AG04450 (cell line): ENCODE measurements at regions not wholly inside any gene's neighbourhood (a gene's known extent, or its start where the extent isn't known, plus 50 kb on each side); places are given as distances from the start of the nearest gene placed in this dataset.

Experiments
- CTCF ChIA-PET: fragments of 300-600, 350-600 bp; formaldehyde crosslinking; extraction: SDS; loops from one replicate; lab custom pipeline; 2022; ENCODE audit warnings: antibody characterized with exemption, inconsistent platforms; lab: Charles Lee
- POLR2A ChIA-PET: fragments of 350-600 bp; formaldehyde crosslinking; extraction: SDS; loops from one replicate; lab custom pipeline; 2021; ENCODE audit warnings: antibody characterized with exemption, inconsistent platforms; lab: Yijun Ruan, JAX
- DNase-seq: peaks from one replicate; pipeline ENCODE4 v3.0.0-alpha.2; 2011; ENCODE audit warnings: low read depth, low spot score
- H3K27ac ChIP-seq: one replicate; pipeline ENCODE4 v1.5.1; 2012; ENCODE audit warnings: low read depth, low read length, control low read depth
- H3K27me3 ChIP-seq: one replicate; pipeline ENCODE4 v1.6.0; 2012; ENCODE audit warnings: low read length; ENCODE audit not compliant: control insufficient read depth, insufficient read depth
- H3K4me3 ChIP-seq: 2 replicates; pipeline ENCODE4 v1.5.1; 2011; ENCODE audit warnings: mild to moderate bottlenecking, low read depth, low read length, control low read depth
- H3K9me3 ChIP-seq: 2 replicates; pipeline ENCODE4 v1.5.1; 2012; ENCODE audit warnings: low read length; ENCODE audit not compliant: control insufficient read depth, insufficient read depth
- CTCF ChIP-seq: IDR thresholded peaks from 2 replicates; pipeline ENCODE4 v1.5.1; 2011; ENCODE audit warnings: low read depth, low read length, control low read depth, inconsistent platforms

- no peaks in the 10 kb centered on the region for H3K27me3 ChIP-seq
- no peak overlapping the region for H3K27ac ChIP-seq
- no peak for TF ChIP-seq CTCF
- DNase-seq, result no peak
- POLR2A ChIA-PET, result no interaction called here
- CTCF ChIA-PET, result no interaction called here
- H3K4me3 ChIP-seq, result no peak overlapping the region
- H3K9me3 ChIP-seq, result peaks cover 10% of the 10 kb centered on the region; the same call in 1 of the 2 replicates
Measured at GRCh38 chr2:7766978-7767565, 849.9 kb downstream of the RNF144A start.

GRCh38 chr2:7767902-7768301 is 850.7 kb downstream of the RNF144A start:
- Histone ChIP-seq H3K4me3 (no peak overlapping the region), H3K27me3 (no peaks in the 10 kb centered on the region), H3K27ac (no peak overlapping the region), H3K9me3 (peaks cover 10% of the 10 kb centered on the region; the same call in 1 of the 2 replicates)
- TF ChIP-seq CTCF, result no peak
- CTCF ChIA-PET, result no interaction called here
- DNase-seq, result no peak
- POLR2A ChIA-PET, result no interaction called here

GRCh38 chr2:7771781-7772180 is 854.6 kb downstream of the RNF144A start:
- Histone ChIP-seq H3K4me3 (no peak overlapping the region), H3K27ac (no peak overlapping the region), H3K9me3 (peaks cover 6% of the 10 kb centered on the region; the same call in 1 of the 2 replicates), H3K27me3 (no peaks in the 10 kb centered on the region)
- TF ChIP-seq CTCF, result no peak
- CTCF ChIA-PET, result no interaction called here
- DNase-seq, result no peak
- POLR2A ChIA-PET, result no interaction called here

- H3K9me3 ChIP-seq, result no peaks in the 10 kb centered on the region
- TF ChIP-seq CTCF, result no peak
- ChIA-PET POLR2A (no interaction called here), CTCF (no interaction called here)
- H3K27ac ChIP-seq, result no peak overlapping the region
- no peak overlapping the region for H3K4me3 ChIP-seq
- no peak for DNase-seq
- no peaks in the 10 kb centered on the region for H3K27me3 ChIP-seq
Measured at GRCh38 chr2:7773362-7774360, 856.4 kb downstream of the RNF144A start.

- POLR2A ChIA-PET, result no interaction called here
- CTCF ChIA-PET, result no interaction called here
- H3K27me3 ChIP-seq, result no peaks in the 10 kb centered on the region
- no peak overlapping the region for H3K4me3 ChIP-seq
- no peak for DNase-seq
- no peak overlapping the region for H3K27ac ChIP-seq
- no peaks in the 10 kb centered on the region for H3K9me3 ChIP-seq
- no peak for TF ChIP-seq CTCF
Measured at GRCh38 chr2:7774481-7774880, 857.3 kb downstream of the RNF144A start.
